Nephron (organoid): ENCODE measurements at regions not wholly inside any gene's neighbourhood (a gene's known extent, or its start where the extent isn't known, plus 50 kb on each side); places are given as distances from the start of the nearest gene placed in this dataset.
"Not testable (repeated sequence)": the region's sequence is repeated elsewhere in the genome, so short reads cannot be mapped to it uniquely, and the experiment has no call there.

Experiments
- H3K27ac Mint-ChIP-seq, 3 experiments: 2 replicates each; pipeline ENCODE4 v1.8.0; 2020; ENCODE audit warnings: mixed read lengths in 3 of 3, mild to moderate bottlenecking in 2 of 3, moderate library complexity in 1 of 3
- H3K27me3 Mint-ChIP-seq: 2 replicates; pipeline ENCODE4 v1.8.0; 2021; ENCODE audit warnings: low read depth, mild to moderate bottlenecking, moderate library complexity, mixed read lengths
- H3K36me3 Mint-ChIP-seq: 2 replicates; pipeline ENCODE4 v1.8.0; 2020; ENCODE audit warnings: low read depth, mixed read lengths
- H3K4me1 Mint-ChIP-seq: 2 replicates; pipeline ENCODE4 v1.8.0; 2020; ENCODE audit warnings: mixed read lengths
- H3K4me3 Mint-ChIP-seq, 3 experiments: 2 replicates each; pipeline ENCODE4 v1.8.0; 2020; ENCODE audit warnings: mild to moderate bottlenecking in 3 of 3, mixed read lengths in 3 of 3, moderate library complexity in 2 of 3
- H3K9me3 Mint-ChIP-seq: 2 replicates; pipeline ENCODE4 v1.8.0; 2020; ENCODE audit warnings: mixed read lengths
- CTCF ChIP-seq, 3 experiments: fragments of 200-600 bp; sonication (generic); IDR thresholded peaks; one replicate each; pipeline ENCODE4 v1.5.0; 2021; ENCODE audit warnings: antibody characterized with exemption in 3 of 3; ENCODE audit not compliant: unreplicated experiment in 3 of 3

GRCh38 chr9:126173929-126174328 lies 152.7 kb upstream of the MVB12B start:
- TF ChIP-seq CTCF (IDR thresholded peaks at IDR 0.05; ENCODE audit: unreplicated experiment in 3 of 3), result no peak
- Mint-ChIP-seq H3K36me3 (no peaks in the 10 kb centered on the region), H3K9me3 (peaks cover 12% of the 10 kb centered on the region), H3K27me3 (peaks cover 10% of the 10 kb centered on the region), H3K27ac (no peak overlapping the region), H3K4me1 (no peaks in the 10 kb centered on the region), H3K4me3 (no peak overlapping the region)

GRCh38 chr9:126183266-126183665 lies 143.4 kb upstream of the MVB12B start:
- H3K4me1 Mint-ChIP-seq, result no peaks in the 10 kb centered on the region
- TF ChIP-seq CTCF (IDR thresholded peaks at IDR 0.05; ENCODE audit: unreplicated experiment in 3 of 3), result no peak
- H3K4me3 Mint-ChIP-seq, result no peak overlapping the region
- peaks cover 20% of the 10 kb centered on the region for H3K27me3 Mint-ChIP-seq
- H3K9me3 Mint-ChIP-seq, result peaks cover 11% of the 10 kb centered on the region
- no peaks in the 10 kb centered on the region for H3K36me3 Mint-ChIP-seq
- H3K27ac Mint-ChIP-seq, result no peak overlapping the region

- H3K9me3 Mint-ChIP-seq, result peaks cover 16% of the 10 kb centered on the region
- H3K4me3 Mint-ChIP-seq, H3K4me1 Mint-ChIP-seq, H3K27me3 Mint-ChIP-seq, H3K27ac Mint-ChIP-seq, H3K36me3 Mint-ChIP-seq: not testable (repeated sequence)
Measured at GRCh38 chr9:126190994-126191393, 135.6 kb upstream of the MVB12B start.

GRCh38 chr9:126198854-126199253 lies 127.8 kb upstream of the MVB12B start:
- peaks cover 7% of the 10 kb centered on the region for H3K9me3 Mint-ChIP-seq
- H3K4me3 Mint-ChIP-seq, result no peak overlapping the region

GRCh38 chr9:126203313-126203712 lies 123.3 kb upstream of the MVB12B start:
- no peaks in the 10 kb centered on the region for H3K36me3 Mint-ChIP-seq
- H3K27ac Mint-ChIP-seq, result no peak overlapping the region
- TF ChIP-seq CTCF (IDR thresholded peaks at IDR 0.05; ENCODE audit: unreplicated experiment in 3 of 3), result no peak
- H3K4me3 Mint-ChIP-seq, result no peak overlapping the region
- H3K9me3 Mint-ChIP-seq, result peaks cover 7% of the 10 kb centered on the region
- H3K27me3 Mint-ChIP-seq, result peaks cover 4% of the 10 kb centered on the region
- no peaks in the 10 kb centered on the region for H3K4me1 Mint-ChIP-seq

More at GRCh38 chr9:126198854-126199253, 127.8 kb upstream of the MVB12B start:
- Mint-ChIP-seq H3K27ac (no peak overlapping the region), H3K27me3 (peaks cover 3% of the 10 kb centered on the region), H3K36me3 (no peaks in the 10 kb centered on the region), H3K4me1 (no peaks in the 10 kb centered on the region)
- TF ChIP-seq CTCF (IDR thresholded peaks at IDR 0.05; ENCODE audit: unreplicated experiment in 3 of 3), result no peak

- peaks cover 10% of the 10 kb centered on the region for H3K9me3 Mint-ChIP-seq
- no peak for TF ChIP-seq CTCF (IDR thresholded peaks at IDR 0.05; ENCODE audit: unreplicated experiment in 3 of 3)
- H3K4me3 Mint-ChIP-seq, result no peak overlapping the region
- peaks cover 8% of the 10 kb centered on the region for H3K27me3 Mint-ChIP-seq
- no peaks in the 10 kb centered on the region for H3K36me3 Mint-ChIP-seq
- no peaks in the 10 kb centered on the region for H3K4me1 Mint-ChIP-seq
- H3K27ac Mint-ChIP-seq, result no peak overlapping the region
Measured at GRCh38 chr9:126204197-126204596, 122.4 kb upstream of the MVB12B start.
